ENCODE measurements at regions not wholly inside any gene's neighbourhood (a gene's known extent, or its start where the extent isn't known, plus 50 kb on each side); places are given as distances from the start of the nearest gene placed in this dataset.

DNA sequence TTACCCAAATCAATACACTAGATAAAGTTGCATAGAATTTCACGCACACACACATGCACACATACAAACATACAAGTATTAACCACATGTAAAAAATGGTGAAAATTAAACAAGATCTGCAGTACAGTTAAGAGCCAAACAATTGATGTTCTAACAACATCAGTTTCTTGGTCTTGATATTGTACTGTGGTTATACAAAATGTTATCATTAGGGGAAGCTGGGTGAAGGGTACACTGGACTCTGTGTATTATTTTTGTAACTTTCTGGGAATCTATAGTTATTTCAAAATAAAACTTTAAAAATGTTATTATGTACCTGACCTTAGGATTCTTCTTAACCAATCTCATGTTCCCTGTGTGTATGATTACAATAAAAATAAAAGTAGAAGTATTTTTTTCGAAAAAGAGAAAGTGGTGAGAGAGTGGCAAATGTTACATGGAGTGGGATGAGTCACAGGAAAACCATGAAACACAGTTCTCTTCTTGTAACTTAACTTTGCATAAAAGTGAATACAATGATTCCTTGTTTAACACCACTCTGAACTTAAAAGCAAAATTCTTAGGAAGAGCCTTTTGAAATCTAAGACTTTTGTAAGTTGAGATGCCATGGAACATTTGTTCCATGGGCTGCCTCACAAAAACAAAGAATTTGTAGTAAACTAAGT lies 101.6 kb upstream of the RUNX1 start:
- DNase-seq: peak in 2 of 4 experiments; percentile 39

DNA sequence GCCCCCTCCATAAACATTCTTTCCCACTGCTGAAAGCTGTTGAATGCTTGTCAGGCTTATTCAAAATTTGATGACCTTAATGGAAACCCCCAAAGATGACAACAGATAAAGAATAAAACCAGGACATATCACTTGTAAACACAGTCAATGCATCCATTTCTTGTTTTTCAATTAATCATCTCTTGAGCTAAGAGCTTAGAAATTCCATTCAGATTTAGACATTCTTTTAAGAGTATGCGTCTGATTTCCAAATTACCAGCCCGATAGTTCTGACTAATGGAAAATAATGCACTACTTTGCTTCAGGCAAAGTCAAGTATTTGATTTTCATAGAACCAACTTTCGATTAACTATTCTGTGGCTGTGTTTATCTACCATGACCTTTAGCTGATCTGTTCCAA lies 100.6 kb upstream of the RUNX1 start:
- DNase-seq: no peak

DNA sequence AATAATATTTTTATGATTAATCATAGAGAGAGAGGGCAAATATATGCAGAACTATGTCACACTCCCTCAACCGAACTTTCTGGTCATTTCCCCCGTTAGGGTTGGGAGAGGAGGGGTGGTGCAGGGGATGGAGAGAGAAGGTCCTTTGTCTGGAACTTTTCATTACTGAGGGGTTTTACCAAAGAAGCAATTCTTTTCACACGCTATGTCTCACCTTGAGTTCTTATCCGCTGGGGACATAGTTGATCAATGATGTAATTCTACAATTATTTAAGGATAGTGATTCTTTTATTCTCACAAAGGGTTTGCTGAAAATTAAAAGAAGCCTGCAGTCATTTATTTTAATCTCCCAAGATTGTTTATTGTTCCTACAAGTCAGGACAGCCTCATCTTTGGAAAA lies 98.3 kb upstream of the RUNX1 start:
- no peak for DNase-seq

DNA sequence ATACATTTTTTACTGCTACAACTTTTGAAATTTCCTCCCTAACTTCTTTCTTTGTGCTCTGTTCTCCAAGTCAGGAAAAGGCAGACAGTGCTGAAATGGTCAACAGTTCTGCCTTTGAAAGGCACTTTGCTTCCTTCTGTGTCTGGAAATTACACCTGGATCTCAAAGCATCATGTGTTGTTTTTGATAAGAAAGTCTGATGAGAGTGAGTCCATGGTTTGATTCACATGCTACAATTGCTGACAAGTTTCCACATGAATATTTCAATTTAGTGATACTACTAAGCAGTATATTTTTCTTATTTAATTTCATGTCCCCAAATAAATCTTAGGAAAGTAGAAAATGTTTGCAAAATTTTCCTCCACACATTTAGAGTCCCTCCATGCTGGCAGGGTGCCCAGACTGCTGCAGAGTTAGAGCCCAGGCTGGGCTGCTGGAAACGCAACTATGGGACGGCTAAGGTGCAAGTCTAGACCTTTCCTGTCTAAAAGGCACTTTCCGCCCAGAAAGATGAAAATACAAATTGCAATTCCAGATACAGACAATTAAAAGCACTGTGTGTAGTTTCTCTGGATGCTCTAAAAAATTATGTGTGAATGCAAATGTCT lies 96.6 kb upstream of the RUNX1 start:
- no peak for DNase-seq

DNA sequence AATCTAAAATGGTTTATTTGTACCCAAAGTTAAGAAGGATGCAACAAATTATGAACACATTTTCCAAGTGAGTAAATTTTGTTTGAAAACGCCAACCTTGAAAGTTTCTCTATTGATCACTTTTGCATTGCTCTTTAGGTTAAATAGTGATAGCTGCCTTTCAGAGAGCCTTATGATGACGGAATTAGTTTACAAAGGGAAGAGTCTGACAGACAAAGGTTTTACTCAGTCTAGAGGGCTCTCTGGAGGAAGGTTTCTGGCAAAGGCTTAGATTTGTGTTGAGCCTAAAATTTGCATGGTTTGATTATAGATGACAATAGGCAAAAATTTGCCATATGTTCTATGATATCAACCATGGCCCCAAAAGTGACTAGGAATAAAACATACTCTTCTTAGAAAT lies 95.9 kb upstream of the RUNX1 start:
- DNase-seq: no peak

DNA sequence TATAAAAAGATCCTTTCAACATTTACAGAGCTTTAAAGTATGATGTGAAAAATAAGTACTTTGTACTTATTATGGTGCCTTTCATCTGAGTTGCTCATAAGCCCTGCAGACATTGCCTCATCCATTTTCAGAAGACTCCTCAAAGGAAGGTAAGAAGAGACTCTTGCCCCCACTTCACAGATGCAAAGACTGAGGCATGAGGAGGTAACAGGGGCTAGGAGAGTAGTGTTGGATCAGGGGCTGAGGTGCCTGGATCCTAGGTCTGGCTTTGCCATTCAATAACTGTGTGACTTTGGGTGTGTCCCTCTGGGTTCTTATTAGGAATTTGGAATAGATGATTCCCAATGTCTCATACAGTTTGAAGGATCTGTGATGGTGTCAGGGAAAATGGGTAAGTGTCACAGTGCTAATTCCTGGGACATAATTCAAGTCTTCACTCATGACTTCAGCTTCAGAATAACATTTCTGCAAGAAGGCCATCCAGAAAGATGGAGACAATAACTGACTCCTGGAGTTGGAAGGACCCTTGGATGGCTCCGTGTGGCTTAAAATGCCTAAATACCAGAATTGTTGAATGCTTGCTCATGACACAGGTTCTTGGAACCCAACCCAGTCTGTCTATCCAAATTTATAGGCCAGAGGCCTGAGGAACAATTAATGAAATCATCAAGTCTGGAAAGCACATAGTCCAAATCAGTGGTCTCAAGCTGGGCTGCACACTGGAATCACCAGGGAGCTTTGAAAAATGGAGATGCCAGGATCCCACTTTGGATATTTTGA lies 93.1 kb upstream of the RUNX1 start:
- no peak for DNase-seq

DNA sequence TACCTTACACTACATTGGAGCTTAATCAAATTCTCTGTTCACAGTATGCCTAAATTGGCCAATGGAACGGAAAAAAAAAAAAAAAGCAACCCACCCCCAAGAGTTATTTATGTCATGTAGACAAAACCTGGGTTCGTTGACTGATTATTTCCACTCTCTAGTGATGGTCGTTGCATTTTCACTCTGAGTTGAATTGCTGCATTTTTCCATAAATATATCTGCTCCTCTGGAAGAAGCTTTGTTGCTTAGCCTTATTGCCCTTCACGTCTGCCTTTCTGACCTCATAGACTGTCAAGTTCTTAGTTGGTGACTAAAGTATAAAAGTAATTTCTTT lies 90.2 kb upstream of the RUNX1 start:
- no peak for DNase-seq

DNA sequence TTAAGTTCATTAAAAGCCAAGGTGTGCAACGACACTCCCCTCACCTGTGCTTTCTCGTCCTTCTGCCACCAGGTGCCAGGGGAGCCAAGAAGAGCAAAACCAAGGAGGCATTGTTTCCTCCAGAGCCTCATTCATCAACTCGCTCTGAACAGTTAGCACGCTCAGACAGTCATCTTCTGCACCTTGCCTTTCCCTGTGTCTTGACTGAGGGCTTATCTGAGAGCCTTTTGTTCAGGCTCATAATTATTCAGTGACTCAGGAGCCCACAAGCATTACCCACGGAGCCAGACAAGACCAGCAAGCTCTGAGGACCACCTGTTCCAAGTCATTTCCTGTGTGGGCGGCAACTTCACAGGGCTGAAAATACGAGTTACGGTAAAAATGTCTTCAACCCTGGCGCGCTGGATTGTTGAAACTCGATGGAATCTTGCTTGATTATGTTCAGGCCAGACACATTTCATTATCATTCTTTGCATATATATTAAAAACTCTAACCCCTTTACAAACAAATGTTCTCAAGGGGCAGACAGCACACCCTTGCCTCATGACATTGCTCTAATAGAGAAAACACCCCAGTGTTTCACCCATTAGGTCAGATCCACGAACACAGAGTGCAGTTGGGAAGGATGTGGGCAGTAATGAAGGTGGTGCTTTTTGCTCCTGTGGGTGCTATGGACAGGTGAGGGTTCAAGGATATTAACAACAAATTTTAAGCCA lies 89.7 kb upstream of the RUNX1 start:
- DNase-seq: no peak

DNA sequence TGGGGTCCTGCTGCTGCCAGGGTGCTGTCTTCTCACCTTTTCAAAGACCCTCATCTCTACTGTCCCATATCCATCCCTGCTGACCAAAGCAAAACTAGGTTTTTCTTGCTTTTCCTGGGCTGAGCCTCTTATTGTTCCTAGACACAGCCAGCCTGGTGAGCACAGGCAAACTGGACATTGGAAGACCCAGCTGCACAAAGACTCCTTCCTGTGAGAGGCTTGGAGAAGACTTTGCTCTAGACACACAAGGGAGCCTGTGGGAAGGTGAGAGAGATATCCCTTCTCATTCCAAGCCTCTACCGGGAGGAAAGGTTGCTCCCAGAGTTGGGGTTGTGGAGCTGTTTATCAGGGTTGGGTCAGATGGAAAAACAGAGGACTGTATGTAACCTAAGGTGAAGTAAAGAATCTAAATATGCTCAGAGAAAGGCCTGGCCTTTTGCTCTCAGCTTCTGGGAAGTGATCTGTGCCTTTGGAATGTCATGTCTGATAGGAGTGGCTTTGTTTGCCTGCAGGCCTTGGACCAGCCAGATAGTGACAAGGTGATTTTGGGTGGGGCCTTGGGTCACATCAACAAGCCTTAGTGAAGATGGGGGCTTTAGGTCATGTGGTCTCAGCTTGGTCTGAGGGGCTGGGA lies 87.6 kb upstream of the RUNX1 start:
- no peak for DNase-seq

DNA sequence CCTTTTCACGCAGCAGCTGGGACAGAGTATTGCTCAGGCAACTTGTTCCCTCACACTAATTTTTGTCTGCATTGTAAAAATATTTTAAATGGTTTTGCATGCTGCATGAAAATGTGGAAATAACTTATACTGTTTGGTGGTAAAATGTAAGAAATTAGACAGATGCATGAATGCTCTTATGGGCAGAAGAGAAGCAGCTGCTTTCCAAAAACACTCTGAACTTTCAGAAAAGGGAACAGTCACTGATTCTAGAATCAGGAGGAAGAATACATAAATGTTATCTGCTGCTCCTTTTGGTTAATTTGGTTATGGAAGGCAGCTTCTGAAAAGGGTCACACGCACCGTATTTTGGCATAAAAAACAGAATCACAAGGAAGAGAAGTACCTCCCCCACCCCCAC lies 87.0 kb upstream of the RUNX1 start:
- DNase-seq: peak in 1 of 4 experiments; percentile 11

DNA sequence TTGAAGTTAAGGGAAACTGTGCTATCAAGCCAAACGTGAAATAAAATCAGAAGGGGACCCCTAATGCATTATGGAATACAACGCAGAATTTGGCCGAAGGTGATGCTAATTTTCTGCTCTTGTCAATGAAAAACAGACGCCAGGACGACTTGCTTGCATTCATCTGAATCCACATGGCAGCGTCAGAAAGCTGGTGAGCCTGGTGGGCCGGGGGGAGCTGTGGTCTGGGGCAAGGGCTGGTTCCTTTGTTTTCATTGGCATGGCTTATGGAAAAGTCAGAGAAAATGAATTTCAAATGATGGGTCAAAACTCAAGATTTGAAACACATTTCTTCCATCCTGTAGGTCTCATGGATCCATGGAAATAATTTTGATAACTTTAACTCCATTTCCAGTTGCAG lies 86.4 kb upstream of the RUNX1 start:
- DNase-seq: no peak

DNA sequence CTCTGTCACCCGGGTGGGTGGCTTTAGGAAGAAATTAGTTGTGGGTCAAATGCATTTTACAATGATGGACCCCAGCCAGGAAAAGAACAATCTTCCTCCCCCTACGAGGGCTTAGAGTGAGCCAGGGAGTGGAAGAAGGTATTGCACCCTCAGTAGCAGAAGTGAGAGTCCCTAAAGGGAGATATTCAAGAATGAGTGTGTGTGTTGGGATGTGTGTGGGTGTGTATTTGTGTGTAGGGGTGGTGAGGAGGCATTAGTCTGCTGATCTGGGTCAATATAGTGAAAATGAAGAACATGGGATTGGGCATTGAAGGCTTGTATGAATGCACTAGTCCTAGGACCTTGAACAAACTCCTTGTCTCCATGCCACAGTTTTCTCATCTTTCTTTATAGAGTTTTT lies 85.2 kb upstream of the RUNX1 start:
- DNase-seq: peak in 3 of 4 experiments; percentile 45 to 56 (median 55)

DNA sequence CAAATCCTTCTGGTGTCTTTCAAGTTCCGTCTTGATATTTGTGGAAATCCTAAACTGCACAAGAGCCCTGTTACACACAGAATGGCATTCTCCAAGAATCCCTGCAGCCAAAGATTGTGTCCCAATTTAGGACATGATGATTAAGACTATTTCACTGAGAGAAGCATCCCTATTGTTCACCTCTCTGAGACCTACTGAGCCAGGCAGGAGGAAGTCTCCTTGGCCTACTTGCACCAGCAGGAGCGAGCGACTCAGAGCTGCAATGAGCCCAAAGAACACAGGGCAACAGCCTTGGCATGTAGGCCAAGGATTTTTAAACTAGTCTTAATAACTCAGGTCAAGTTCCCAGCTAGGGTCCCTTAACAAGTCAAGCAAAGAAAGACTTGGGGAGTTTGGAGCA lies 79.4 kb upstream of the RUNX1 start:
- DNase-seq: no peak

DNA sequence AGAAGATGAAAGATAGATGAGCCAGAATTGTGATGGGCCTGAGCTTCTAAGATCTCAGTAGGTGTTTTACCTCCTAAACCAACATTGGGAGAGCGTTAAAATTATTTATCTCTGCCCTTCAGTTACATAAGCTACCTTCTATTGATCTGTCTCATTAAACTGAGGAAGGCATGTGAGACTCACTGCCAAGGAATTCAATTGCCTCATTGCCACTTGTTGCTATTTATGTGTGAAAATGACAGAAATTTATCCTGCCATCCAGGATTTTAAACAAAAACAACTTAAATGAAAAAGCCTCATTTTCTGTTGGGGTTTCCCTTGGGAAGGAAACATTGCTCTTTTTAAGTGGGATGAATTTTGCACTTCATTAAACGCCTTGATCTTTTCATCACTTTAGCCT lies 78.7 kb upstream of the RUNX1 start:
- DNase-seq: no peak

DNA sequence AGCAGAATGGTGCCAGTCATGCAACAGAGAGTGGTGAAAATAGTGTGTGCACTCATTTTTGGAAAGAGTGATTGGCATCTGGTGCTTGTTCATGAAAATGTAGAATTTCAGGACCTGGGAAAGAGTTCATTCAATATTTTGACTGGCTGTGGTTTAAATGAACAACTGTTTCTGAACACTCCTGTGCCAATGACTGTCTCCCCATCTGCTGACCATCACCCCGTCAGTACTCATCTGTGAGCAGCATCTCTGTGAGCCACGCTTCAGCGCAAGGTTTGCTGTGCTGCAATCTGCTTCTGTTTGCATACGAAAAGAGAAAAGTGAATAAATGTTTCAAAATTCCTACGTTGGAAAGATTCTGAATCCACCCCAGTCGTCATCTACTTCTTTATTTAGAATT lies 77.9 kb upstream of the RUNX1 start:
- DNase-seq: no peak

DNA sequence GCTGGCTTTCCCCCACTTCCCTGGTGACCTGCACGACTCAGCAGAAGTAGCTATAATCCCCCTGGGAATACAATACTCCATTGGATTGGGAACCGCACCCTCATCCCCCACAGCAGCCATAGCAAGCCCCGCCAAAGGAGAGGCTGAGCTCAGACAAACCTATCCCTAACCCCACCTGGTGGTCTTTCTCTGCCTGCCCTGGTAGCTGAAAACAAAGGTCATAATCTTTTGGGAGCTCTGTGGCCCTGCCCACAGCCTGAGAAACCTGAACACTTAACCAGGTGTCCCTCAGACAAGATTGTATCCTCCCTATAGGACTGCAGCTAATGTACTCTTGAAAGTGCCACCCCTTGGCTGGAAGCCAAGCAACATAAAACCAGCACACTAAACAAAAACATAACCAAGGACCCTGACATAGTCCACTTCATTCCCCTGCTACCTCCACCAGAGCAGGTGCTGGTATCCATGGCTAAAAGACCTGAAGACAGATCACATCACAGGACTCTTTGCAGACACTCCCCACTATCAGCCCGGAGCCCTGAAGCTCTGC lies 71.6 kb upstream of the RUNX1 start:
- DNase-seq: no peak

DNA sequence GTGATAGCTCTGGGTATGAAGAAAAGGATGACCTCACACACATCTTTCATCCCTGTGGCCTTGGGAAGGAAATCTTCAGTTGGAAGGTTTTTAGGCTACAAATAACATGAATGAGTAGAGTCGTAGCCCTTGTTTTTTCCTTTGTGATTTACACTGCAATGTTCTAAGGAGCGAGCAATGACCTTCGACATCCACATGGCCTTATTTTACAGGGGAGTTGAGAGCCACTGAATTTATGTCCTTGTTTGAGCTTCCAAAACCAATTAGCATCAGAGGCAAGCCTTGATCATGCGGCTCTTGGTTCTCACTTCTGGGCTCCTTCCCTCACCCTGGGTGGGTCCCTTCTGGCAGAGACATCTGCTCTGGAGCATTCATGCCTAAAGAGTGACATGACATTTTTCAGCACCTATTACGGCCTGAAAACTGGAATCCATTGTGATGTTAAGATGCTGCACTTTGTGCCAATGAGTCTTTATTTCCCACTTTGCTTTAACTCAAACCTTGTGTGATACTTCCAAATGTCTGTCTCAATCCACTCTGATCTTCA lies 70.5 kb upstream of the RUNX1 start:
- no peak for DNase-seq

DNA sequence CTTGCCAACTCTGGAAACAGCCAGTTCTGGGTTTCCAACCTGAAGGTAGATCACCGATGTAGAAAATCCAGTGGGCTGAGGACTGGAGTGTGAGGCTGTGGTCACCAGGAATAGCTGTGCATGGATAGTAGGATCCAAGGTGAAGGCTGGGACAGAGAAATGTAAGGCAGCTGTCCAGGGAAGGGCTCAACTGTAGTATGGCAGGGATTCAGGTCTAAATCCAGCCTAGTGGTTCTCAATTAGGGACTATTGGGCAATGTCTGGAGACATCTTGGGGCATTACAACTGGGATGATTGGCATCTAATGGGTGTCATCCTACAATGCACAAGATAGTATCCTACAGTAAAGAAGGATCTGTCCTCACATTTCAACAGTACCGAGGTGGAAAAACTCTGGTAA lies 67.7 kb upstream of the RUNX1 start:
- no peak for DNase-seq

DNA sequence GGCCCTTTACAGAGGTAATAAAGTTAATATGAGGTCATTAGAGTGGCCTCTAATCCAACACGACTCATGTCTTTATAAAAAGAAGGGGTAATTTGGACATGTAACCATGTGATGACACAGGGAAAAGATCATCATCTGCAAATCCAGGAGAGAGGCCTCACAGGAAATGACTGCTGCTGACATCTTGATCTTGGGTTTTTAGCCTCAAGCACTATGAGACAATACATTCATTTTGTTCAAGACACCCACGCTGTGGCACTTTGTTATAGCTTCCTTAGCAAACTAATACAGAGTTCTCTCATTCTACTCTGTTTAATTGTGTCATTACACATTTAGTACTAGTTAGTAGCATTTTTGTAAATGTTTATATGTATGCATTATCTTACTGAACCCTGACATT lies 64.0 kb upstream of the RUNX1 start:
- DNase-seq: peak in 3 of 4 experiments; percentile 8 to 60 (median 42)

DNA sequence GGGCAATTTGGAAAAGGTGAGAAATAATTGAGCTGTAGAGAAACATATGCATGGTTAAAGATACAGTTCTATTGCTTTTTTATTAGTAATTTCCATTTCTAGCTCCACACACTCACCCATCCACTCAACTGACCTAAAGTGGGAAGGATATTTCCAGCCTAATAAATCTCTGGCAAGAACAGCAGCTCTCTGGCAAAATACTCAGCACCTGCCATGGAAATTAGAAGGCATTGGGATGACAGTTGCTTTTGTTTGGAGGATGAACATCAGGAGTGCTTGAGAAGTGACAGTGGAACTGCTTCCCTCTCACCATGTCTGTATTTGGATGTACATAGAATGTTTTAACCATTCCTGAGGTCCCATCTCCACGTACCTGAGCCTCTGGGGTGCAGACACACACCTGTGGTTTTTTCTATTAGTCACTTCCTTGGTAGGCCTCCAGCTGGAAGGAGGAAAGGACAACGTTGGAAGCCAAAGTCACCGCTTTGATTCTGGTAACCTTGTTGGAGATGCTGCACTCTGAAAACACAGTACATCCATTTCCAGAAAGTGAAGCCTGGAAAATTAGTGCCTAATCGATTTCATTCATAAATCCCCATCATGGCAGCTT lies 62.3 kb upstream of the RUNX1 start:
- no peak for DNase-seq

DNA sequence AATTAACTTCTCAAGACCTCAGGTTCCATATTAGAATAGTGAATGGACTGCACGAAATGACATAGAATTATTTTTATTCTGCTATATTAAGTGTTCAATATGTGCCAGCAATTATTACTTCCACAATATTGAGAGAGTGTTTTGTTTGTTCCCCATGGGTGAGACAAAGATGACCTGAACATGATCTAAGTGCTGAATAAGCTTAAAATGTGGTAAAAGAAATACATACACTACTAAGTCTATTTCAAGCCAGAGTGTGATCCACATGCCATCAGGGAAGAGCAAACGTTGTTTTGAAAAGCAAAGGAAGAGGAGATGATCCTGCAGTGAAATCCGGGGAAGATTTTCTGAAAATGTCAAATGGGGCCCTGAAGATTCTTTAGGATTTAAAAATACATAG lies 59.8 kb upstream of the RUNX1 start:
- no peak for DNase-seq

DNA sequence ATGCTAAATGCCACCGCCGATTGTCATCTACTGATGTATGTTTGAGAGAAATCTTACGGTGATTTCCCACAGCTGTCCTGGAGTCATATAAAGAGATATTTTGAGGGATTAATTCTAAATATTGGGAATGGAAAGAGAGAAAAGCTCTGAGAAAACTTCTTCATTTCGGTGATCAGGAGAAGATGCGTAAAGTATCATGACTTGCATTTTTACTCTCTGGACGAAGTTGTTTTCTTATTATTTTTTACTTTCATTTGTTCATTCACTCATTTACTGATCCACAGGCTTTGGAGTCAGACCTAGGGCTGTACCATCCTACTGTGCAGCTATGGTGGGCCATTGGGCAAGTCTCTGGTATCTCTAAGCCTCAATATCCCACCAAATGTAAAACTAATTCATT lies 58.4 kb upstream of the RUNX1 start:
- no peak for DNase-seq
